ENCODE measurements at regions not wholly inside any gene's neighbourhood (a gene's known extent, or its start where the extent isn't known, plus 50 kb on each side); places are given as distances from the start of the nearest gene placed in this dataset.

DNA sequence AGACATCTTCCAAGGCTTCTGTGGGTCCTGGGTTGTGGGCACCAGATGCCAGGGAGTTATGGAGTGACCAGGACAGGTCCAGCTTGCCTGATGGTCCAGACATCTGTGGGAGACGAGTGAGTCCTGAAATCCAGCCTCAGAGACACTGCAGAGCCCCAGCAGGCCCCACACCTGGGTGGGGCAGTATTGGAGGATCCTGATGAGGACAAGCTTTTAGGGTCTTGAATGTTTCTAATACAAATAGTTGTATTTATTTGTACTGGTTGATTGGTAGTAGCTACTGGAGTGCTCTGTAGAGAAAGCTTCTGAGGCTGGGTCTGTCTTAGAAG, 67.5 kb upstream of the PRR23C start:
- Histone ChIP-seq H3K36me3 (ENCODE audit: control insufficient read depth, insufficient read depth, low read length) (no peaks in the 10 kb centered on the region), H2AFZ (ENCODE audit: low read depth, low read length) (peak overlapping the region; percentile 49), H3K27ac (ENCODE audit: extremely low read depth, low read depth, low read length) (no peak overlapping the region), H3K9me1 (ENCODE audit: control insufficient read depth, insufficient read depth, low read length) (no peaks in the 10 kb centered on the region), H3K9ac (ENCODE audit: insufficient read depth in 1 of 2, low read depth in 2 of 2, low read length in 2 of 2) (no peak overlapping the region), H3K79me2 (ENCODE audit: control insufficient read depth, insufficient read depth, low read length) (no peaks in the 10 kb centered on the region), H3K4me3 (no peak overlapping the region), H3K4me2 (ENCODE audit: insufficient read depth, low read length) (peak overlapping the region; percentile 29; the same call in 1 of the 2 replicates), H3K4me1 (replicated peaks in 1 of 2; ENCODE audit: control insufficient read depth in 2 of 2, insufficient read depth in 2 of 2, low read length in 2 of 2) (peaks cover 0 to 5% of the 10 kb centered on the region in 2 experiments; a peak in 2 of 5 replicates), H4K20me1 (replicated peaks; ENCODE audit: control insufficient read depth, insufficient read depth, low read length) (no peaks in the 10 kb centered on the region), H3K27me3 (ENCODE audit: control insufficient read depth in 2 of 2, insufficient read depth in 2 of 2, low read length in 2 of 2) (peaks cover 0 to 5% of the 10 kb centered on the region in 2 experiments; a peak in 2 of 5 replicates), H3K9me3 (replicated peaks; ENCODE audit: control insufficient read depth, insufficient read depth, low read depth, low read length) (no peaks in the 10 kb centered on the region)
- in situ Hi-C loops (cut with MboI) (no loop called here), intact Hi-C loops (cut with micrococcal nuclease) (loop anchor here (2.0 to 5.0 kb wide), 2 partner anchors 75 to 217 kb away; no protein-coding TSS in a partner anchor)
- BruUV-seq (replicated peaks) = no TSS peak
- ChIA-PET POLR2A (interaction anchor here (0.7 to 2.3 kb wide), 6 partner anchors 9 to 164 kb away, joined by 3 to 5 read pairs (median 4); no protein-coding TSS in a partner anchor), CTCF (ENCODE audit: low intra/inter-chr PET ratio) (interaction anchor here (4.7 kb wide), 1 partner anchor 217 kb away, joined by 43 read pairs; no protein-coding TSS in a partner anchor)
- FAIRE-seq (no peak), ATAC-seq (no peak), DNase-seq (ENCODE audit: extremely low read depth in 1 of 4, low spot score in 3 of 4) (no peak)
- WGBS (ENCODE audit: insufficient coverage, low coverage, missing lambda C conversion rate) = 0% methylated on average over 1 of the region's 1 CpG
- TF ChIP-seq FOXJ2 (tag; IDR thresholded peaks at IDR 0.05) (no peak), KLF13 (tag; IDR thresholded peaks at IDR 0.05; ENCODE audit: borderline replicate concordance, low read depth) (no peak), PHTF2 (CRISPR knock-in tag; IDR thresholded peaks at IDR 0.05) (no peak), ZNF395 (CRISPR knock-in tag; IDR thresholded peaks at IDR 0.05) (no peak), PRPF4 (IDR thresholded peaks at IDR 0.05; ENCODE audit: insufficient read depth, low read depth, low read length, poor library complexity, severe bottlenecking) (no peak), ZBTB8A (IDR thresholded peaks at IDR 0.05; ENCODE audit: partially characterized antibody) (no peak), NFXL1 (CRISPR knock-in tag; IDR thresholded peaks at IDR 0.05) (no peak), FIP1L1 (IDR thresholded peaks at IDR 0.05; ENCODE audit: low read depth, low read length, poor library complexity, severe bottlenecking) (no peak), SFPQ (IDR thresholded peaks at IDR 0.05; ENCODE audit: low read depth, low read length) (no peak), SRSF9 (IDR thresholded peaks at IDR 0.05; ENCODE audit: borderline replicate concordance, low read depth, low read length) (no peak)
